SW 1271 (cell line): ENCODE measurements at regions not wholly inside any gene's neighbourhood (a gene's known extent, or its start where the extent isn't known, plus 50 kb on each side); places are given as distances from the start of the nearest gene placed in this dataset.
"Not testable (repeated sequence)": the region's sequence is repeated elsewhere in the genome, so short reads cannot be mapped to it uniquely, and the experiment has no call there.

Experiments
- DNase-seq, 2 experiments: peaks; one replicate each; lab custom pipeline; 2025; lab: John Stamatoyannopoulos, UW

DNA sequence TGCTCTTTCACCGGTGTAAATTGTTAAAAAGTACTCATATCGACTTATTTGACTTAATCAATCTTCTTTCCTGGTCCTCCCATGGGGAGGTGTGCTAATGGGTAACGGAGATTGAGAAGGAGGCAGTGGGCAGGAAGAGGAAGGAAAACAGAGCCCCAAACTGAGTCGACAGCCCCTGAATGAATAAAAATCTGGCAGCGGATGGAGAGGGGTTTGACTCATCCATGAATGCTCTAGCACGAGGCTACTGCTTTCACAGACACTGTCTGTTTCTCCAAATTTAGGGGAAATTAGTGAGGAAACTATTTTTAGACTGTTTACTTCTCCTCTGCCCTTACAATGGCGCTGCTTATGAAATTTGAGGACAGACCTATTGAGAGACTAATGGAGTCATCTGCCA lies 142.2 kb upstream of the ATXN1 start:
- no peak for DNase-seq

DNA sequence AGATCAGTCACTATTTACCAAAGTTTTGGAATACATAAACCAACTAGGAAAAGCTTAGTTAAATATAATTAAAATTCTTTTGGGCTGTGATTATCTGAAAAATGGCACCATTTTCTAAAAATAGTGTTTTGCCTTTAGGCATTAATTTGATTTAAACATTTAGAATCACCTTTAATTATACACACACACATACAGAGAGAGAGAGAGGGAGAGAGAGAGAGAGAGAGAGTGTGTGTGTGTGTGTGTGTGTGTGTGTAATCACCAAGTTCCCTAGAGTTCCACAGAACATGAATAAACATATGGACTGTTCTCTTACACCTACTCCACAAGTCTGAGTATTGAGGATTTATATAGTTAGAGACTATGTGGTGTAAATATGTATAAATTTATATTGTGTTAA lies 141.2 kb upstream of the ATXN1 start:
- no peak for DNase-seq

DNA sequence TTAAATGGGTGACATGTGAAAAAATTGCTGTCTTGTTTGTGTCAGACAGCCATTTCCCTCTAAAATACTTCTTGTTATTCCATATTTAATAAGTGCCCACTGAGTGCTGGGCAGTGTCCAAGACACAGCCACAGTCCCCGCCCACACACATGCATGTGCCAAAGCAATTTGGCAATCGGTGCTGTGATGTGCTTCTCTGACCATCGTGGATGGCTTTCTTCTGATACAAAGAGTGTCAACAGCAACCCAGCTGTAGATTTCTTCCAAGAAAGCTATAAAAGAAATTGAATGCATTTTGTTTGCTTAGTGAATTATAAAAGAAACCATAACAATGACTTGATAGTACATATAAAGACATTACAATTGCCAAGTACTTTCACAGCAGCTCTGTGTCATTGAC lies 140.5 kb upstream of the ATXN1 start:
- no peak for DNase-seq

DNA sequence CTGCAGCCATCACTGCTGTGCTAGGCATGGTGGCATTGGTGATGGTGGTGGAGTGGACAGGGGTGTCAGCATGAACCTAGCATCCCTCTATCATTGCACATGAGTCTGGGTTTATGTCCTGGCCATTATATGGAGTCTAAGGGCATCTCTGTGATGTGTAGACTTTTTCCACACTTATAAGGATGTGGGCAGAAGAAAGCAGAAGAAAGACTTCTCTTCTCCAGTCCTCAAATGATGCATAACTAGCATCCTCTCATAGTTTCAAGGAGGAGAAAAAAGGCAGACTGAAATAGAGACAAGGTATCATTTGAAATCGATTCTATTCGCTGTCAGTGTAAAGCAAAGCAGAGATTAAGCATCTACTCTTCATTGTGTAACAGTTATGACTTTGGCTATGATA lies 140.0 kb upstream of the ATXN1 start:
- DNase-seq = no peak

DNA sequence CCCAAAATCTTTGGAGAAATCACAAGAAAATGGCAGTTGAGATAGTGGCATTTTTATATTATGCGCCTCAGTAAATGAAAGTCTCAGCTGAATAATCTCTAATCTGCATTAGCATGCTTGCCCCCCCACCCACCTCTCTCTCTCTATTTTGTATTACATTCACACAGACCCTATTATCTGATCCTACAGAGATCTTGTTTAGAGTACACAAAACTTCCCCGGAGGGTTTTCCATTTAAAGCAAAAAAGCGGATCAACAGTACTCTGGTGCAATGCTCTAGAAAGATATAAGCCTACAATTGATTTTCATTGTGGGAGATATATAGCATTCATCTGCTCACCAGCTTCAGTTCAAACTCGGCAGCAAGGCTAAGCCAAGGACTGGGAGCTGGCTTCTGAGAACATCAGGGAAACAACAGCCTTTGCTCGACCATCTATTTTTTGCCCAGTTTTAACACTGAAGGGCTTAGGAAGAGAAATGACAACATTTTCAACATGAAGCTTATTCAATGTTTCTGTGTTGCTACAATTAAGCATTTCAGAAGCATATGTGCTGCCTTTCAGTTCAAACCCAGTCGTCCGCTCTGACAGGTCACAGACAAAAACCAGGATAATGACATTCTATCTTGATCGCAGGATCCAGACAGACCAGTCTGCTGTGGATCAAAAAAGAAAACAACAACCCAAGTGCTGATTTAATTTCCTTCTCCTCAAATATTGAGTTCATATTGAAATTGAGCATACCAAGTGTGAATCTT lies 137.6 kb upstream of the ATXN1 start:
- no peak for DNase-seq

DNA sequence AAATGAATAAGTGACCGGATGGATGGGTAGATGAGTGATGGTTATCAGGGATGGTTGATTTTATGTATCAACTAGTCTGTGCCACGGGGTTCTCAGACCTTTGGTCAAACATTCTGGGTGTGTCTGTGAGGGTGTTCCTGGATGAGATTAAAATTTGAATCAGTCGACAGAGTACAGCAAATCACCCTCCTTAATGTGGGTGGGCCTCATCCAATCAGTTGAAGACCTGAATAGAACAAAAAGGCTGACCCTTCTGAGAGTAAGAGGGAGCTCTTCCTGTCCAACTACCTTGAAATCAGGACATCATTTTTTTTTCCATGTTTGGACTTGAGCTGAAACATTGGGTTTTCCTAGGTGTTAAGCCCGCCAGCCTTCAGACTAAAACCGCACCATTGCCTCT lies 136.4 kb upstream of the ATXN1 start:
- DNase-seq = no peak

DNA sequence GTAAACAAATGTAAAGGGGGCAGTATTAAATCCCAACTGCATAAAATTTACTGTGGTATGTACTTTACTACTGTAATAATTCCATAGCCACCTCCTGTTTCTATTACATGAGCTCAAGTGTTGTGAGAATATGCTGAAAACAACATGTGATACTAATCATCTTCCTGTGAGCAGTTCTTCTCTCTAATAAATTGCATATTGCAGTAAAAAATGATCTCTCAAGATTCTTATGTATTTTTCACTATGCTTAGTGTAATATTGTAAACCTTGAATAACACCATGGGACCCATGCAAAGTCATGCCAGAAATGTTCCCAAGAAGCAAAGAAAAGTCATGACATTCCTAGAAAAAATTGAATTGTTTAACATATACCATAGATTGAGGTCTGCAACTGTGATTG lies 133.0 kb upstream of the ATXN1 start:
- no peak for DNase-seq

DNA sequence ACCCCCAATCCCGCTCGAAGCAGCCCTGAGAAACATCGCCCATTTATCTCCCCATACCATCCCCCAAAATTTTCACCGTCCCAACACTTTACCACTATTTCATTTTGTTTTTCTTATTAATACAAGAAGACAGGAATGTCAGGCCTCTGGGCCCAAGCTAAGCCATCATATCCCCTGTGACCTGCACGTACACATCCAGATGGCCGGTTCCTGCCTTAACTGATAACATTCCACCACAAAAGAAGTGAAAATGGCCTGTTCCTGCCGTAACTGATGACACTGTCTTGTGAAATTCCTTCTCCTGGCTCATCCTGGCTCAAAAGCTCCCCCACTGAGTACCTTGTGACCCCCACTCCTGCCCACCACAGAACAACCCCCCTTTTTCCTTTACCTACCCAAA lies 129.8 kb upstream of the ATXN1 start:
- DNase-seq = not testable (repeated sequence)

DNA sequence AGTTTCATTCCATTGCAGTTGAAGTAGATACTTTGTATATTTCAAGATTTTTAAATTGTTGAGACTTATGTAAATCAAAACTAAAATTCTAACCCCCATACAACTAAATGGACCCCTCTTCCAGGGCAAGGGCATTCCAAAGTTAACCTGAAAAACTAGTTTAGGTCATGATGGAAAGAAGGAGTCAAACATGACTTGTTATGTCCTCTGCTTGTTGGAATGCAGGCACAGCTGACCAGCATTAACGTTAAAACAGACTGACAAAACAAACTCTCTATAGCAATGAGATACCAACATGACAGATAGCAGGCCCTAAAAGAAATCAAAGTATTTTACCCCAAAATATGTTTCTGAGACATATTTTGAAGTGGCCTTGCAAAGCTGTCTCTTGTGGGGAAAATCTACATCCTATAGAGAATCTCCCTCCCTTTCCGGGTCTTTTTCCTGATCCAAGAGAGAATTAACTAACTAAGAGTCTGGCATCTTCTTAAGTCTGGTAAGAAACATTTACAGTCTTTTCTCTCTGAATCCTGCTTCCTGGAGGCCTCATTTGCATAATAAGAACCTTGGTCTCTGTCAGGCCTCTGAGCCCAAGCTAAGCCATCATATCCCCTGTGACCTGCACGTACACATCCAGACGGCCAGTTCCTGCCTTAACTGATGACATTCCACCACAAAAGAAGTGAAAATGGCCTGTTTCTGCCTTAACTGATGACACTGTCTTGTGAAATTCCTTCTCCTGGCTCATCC lies 124.3 kb upstream of the ATXN1 start:
- DNase-seq = no peak

DNA sequence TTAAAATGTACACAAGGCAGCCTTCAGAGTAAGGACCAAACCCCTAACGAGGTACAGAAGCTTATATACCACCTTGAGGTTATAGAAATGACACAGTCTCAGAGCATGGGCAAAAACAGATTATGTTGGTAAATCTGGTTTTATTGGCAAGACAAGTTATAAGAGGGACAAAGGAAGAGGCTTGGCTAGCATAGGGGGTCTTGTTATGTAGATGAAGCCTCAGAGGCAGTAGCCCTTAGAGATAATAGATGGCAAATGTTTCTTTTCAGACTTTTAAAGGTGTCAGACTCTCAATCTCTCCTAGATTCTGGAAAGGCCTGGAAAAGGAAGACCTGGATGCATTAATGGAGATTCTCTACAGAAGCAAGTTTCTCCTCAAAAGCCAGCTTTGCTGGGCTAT lies 123.3 kb upstream of the ATXN1 start:
- no peak for DNase-seq

DNA sequence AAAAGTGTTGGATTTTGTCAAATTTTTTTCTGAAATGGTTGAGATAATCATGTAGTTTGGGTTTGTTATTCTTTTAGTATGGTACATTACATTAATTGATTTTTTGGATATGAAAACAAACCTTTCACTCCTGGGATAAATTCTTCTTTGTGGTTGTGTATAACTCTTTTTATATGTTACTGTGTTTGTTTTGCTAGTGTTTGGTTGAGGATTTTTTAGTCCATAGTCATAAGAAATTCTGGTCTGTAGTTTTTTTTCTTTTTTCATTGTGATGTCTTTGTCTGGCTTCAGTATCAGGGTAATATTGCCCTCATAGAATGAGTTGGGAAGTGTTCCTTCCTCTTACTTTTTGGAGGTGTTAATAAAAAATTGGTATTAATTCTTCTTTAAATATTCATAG lies 122.2 kb upstream of the ATXN1 start:
- DNase-seq = no peak

DNA sequence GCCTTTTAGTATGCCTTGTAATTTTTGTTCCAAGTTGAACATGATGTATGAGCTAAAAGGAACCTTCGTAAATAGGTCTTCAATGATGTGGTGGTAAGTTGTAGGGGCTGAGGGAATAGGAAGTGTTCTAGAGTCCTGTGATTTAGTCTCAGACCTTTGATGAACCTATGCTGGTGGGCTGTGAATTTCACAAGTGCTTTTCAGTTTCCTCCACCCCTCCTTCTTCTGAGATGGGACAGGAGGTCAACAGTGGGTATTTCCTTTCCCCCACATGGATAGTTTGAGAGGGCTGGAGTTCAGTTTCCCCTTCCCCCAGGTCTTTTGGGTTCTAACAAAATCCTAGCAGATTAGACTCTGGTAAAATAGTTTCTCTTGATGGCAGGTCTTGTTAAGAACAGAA lies 121.0 kb upstream of the ATXN1 start:
- no peak for DNase-seq

DNA sequence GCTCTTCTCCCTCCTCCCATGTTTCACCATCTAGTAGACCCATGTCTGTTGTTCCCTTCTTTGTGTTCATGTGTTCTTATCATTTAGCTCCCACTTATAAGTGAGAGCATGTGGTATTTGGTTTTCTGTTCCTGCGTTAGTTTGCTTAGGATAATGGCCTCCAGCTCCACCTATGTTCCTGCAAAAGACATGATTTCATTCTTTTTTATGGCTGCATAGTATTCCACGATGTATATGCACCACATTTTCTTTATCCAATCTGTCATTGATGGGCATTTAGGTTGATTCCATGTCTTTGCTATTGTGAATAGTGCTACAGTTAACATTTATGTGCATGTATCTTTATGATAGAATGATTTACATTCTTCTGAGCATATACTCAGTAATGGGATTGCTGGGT lies 115.6 kb upstream of the ATXN1 start:
- DNase-seq = not testable (repeated sequence)

DNA sequence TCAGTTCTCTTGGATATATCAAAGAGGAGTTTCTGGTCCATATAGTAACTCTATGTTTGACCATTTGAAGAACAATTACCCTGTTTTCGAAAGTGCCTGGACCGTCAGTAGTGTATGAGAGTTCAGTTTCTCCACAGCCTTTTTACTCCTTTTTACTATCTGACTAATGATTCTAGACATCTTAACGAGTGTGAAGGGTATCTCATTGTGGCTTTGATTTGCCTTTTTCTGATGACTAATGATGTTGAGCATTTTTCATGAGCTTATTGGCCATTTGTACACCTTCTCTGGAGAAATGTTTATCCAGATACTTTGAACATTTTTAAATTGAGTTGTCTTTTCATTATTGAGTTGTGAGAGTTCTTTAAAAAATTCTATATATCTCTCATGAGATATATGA lies 114.9 kb upstream of the ATXN1 start:
- no peak for DNase-seq

DNA sequence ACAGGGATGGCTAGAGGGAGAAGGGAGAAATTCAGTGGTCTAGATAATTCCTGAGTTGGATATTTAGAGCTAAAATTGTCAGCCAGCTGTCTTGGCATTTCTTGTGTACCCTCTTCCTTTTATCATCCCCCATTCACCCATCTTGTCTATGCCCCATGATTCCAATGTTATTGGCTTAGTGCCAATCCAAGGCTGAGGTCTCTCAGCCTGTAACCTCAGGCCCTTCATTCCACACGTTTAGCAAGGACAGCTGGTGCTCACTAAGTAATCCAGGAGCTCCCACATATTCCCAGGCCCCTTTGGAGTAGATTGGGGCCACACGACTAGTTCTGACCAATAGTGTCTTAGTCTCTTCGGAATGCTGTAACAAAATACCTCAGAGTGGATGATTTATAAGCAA lies 112.4 kb upstream of the ATXN1 start:
- DNase-seq = no peak

DNA sequence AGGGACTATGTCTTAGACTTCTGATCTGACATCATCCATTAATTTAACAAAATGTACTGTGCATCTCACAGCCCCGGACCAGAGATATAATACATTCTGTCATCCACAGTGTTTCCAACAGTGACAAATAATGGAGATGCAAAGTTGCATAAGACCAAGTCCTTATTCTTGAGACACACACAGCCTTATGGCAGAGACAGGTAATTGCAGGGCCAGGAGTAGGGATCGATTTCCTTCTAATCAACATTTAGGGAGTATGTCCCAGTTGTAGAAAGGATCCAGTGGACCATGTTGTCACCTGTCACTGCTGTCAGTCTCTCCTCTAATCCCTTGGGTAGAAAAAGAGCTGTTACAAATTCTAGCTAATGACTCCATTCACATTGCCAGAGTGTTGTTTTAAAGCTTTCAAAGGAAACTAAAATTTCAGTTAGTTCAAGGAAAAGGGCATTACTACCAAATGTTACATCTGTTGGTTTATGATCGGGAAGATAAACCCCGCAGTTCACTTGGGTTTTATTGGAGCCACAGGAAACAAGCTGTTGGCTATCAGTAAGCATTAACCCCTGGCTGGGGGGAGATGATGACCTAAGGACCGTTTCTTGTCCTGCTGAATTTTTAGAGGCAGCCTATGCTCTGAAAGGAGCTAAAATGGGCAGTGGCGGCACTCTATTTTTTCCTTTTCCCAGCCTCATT lies 111.4 kb upstream of the ATXN1 start:
- DNase-seq = no peak

DNA sequence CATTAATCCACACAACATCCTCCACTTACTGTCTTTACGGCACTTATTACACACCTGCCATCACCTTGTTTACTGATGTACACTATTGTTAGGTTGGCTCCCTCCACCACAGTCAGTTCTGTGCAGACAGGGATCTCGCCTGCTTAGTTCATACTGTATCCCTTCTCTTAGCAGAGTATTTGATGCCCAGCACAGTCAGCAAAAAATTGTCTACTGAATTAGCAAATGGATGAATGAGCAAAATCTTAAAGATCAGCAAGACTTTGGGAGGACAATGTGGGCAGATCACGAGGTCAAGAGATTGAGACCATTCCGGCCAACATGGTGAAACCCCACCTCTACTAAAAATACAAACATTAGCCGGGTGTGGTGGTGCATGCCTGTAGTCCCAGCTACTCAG lies 109.8 kb upstream of the ATXN1 start:
- DNase-seq = no peak

DNA sequence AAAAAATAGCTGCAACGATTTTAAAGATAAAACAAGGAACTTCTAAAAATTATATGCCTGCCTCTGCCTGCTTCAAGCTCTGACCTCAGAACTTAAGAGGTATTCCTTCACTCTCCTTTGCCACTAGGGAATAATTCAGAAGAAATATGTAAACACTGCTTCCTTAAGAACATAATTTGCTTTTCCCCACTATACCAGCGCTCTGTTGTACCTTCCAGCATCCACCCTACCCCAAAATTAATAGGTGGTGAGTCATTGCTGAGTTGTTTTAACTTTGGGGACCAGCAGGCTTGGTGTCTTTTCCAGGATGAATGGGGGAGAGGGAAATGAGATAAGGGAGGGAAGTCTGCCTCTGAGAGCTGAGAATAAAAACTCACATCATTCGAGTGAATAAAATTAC lies 107.7 kb upstream of the ATXN1 start:
- no peak for DNase-seq

DNA sequence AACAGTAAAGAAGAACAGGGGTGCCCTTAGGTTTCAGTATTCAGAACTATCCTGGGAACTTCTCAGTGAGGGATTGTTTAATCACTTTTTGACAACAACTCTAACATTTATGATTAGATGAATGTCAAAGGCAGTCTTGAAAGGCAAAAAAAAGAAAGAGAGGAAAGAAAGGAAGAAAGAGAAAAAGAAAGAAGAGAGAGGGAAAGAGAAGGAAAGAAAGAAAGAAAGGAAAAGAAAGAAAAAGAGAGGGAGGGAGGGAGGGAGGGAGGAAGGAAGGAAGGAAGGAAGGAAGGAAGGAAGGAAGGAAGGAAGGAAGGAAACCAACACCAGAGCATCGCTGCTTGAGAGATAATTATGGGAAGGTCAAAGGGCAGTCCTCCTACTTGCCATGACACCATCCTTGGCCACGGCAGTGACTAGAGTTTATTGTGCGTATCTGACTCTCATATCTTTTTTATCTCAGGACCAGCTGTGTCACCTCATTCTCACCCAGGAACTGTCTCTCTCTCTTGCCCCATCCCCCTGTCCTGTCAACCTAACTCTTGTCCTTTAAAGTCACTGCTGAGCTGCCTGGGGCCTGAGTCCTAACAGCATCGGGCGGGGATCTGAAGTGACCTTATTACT lies 96.8 kb upstream of the ATXN1 start:
- no peak for DNase-seq

DNA sequence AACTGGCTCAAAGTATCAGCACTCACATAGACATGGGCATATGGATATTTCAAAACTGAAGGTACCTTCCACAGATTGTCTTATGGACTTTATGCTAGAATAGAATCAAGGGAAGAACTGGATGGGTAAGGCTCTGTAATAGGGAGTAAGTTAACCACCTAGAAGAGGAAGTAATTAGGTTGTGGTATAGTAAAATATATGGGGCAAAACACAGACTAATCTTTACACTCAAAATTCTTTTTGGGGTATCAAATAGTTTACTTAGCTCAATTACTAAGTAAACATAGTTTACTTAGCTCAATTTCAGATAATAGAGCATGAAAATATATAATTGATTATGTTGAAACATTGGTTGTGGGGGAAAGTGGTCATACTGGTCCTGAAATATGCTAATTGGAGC lies 94.2 kb upstream of the ATXN1 start:
- no peak for DNase-seq

DNA sequence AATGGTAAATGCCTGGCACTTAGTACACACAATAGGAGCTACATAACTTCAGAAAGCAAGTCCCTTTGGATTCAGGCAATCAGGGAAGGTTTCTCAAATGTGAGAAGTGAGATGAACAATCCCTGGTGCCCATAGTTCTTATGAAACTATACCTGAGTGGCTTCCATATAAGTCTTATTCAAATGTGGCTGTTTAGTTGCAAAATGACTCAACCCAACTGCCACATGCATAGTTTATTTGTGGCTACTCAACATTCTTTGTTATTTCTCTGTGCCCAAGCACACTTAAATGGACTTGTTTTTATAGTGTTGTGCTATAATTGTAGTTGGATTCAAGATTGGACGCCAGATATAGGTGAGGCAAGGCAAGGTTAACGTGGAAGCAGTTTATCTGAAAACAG lies 93.7 kb upstream of the ATXN1 start:
- DNase-seq = no peak

DNA sequence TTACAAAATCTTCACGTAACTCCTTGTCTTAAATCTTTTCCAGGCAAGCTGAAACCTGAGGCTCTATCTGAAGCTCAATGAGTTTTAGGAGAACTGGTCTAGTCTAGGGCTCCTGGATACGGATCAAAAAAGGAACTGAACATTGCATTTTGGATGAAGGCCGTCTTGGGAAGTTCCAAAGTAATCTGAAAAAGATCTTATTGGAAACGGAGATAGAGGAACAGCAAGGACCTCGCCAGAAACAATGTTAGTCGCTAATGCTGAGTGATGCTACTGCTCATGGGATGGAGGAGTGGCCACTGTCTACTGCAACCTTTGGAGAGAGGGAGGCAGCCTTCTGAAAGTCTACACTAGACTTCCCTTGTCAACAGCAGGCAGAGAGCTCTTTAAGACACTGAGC lies 91.4 kb upstream of the ATXN1 start:
- DNase-seq = no peak

DNA sequence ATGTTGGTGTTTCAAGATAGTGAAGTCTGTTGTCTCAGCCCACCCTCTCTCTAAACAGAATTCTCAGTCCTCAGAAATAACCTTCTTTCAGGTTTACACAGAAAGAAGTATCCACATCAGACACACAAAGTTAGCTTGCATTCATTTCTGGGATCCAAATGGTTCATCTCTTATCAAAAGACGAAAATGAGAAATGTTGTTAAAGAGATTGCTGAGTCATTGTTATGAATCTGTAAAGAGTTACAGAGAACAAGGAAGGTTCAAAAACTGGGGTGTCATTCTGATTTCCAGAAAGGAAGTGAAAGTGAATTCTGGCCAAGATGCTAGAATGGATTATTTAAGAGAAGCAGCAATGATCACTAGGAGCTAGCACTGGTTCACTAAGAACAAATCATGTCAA lies 90.5 kb upstream of the ATXN1 start:
- DNase-seq = no peak
